ENCODE measurements at regions not wholly inside any gene's neighbourhood (a gene's known extent, or its start where the extent isn't known, plus 50 kb on each side); places are given as distances from the start of the nearest gene placed in this dataset.

GRCh38 chr4:58192217-58192616 is 1082.0 kb upstream of the IGFBP7 start:
- DNase-seq (no peak), ATAC-seq (ENCODE audit: low FRiP score in 2 of 2) (no peak)
- Histone ChIP-seq H3K9me3 (peaks cover 0 to 7% (median 0%) of the 10 kb centered on the region in 4 donors), H3K27ac (no peak overlapping the region), H3K4me3 (no peak overlapping the region), H3K4me1 (no peaks in the 10 kb centered on the region), H3K27me3 (no peaks in the 10 kb centered on the region), H3K36me3 (no peaks in the 10 kb centered on the region)
- TF ChIP-seq, protein P1, sequence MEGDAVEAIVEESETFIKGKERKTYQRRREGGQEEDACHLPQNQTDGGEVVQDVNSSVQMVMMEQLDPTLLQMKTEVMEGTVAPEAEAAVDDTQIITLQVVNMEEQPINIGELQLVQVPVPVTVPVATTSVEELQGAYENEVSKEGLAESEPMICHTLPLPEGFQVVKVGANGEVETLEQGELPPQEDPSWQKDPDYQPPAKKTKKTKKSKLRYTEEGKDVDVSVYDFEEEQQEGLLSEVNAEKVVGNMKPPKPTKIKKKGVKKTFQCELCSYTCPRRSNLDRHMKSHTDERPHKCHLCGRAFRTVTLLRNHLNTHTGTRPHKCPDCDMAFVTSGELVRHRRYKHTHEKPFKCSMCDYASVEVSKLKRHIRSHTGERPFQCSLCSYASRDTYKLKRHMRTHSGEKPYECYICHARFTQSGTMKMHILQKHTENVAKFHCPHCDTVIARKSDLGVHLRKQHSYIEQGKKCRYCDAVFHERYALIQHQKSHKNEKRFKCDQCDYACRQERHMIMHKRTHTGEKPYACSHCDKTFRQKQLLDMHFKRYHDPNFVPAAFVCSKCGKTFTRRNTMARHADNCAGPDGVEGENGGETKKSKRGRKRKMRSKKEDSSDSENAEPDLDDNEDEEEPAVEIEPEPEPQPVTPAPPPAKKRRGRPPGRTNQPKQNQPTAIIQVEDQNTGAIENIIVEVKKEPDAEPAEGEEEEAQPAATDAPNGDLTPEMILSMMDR (IDR thresholded peaks at IDR 0.05): no peak
- no peak for TF ChIP-seq POLR2AphosphoS5 (IDR thresholded peaks at IDR 0.05)
- TF ChIP-seq POLR2A (IDR thresholded peaks at IDR 0.05): no peak
- TF ChIP-seq EP300 (IDR thresholded peaks at IDR 0.05): no peak
- 67 to 75% methylated on average over 2 of the region's 2 CpGs for WGBS, 2 donors

- Histone ChIP-seq H3K9me3 (peaks cover 0 to 7% (median 0%) of the 10 kb centered on the region in 4 donors), H3K4me3 (no peak overlapping the region)
Measured at GRCh38 chr4:58191109-58191508, 1080.9 kb upstream of the IGFBP7 start.

GRCh38 chr4:58188316-58188715 is 1078.1 kb upstream of the IGFBP7 start:
- Histone ChIP-seq H3K36me3 (no peaks in the 10 kb centered on the region), H3K4me1 (no peaks in the 10 kb centered on the region), H3K27me3 (no peaks in the 10 kb centered on the region), H3K27ac (no peak overlapping the region), H3K4me3 (no peak overlapping the region), H3K9me3 (peaks cover 0 to 13% (median 0%) of the 10 kb centered on the region in 4 donors)
- 65 to 74% methylated on average over 4 of the region's 4 CpGs for WGBS, 2 donors
- ATAC-seq (ENCODE audit: low FRiP score in 2 of 2) (no peak), DNase-seq (no peak)
- TF ChIP-seq, protein P1 (IDR thresholded peaks at IDR 0.05): no peak
- no peak for TF ChIP-seq POLR2AphosphoS5 (IDR thresholded peaks at IDR 0.05)

More at GRCh38 chr4:58191109-58191508, 1080.9 kb upstream of the IGFBP7 start:
- no peaks in the 10 kb centered on the region for H3K27me3 ChIP-seq
- no peak for TF ChIP-seq POLR2A (IDR thresholded peaks at IDR 0.05)
- no peak for TF ChIP-seq EP300 (IDR thresholded peaks at IDR 0.05)
- TF ChIP-seq, protein P1 (IDR thresholded peaks at IDR 0.05): no peak
- no peak for TF ChIP-seq POLR2AphosphoS5 (IDR thresholded peaks at IDR 0.05)
- WGBS, 2 donors: 86 to 88% methylated on average over 5 of the region's 5 CpGs
- DNase-seq (no peak), ATAC-seq (ENCODE audit: low FRiP score in 2 of 2) (no peak)
- H3K27ac ChIP-seq: no peak overlapping the region
- H3K4me1 ChIP-seq: no peaks in the 10 kb centered on the region
- no peaks in the 10 kb centered on the region for H3K36me3 ChIP-seq

- ATAC-seq (ENCODE audit: low FRiP score in 2 of 2) (no peak), DNase-seq (no peak)
- 68 to 83% methylated on average over 2 of the region's 2 CpGs for WGBS, 2 donors
- Histone ChIP-seq H3K4me1 (no peaks in the 10 kb centered on the region), H3K27ac (no peak overlapping the region), H3K27me3 (no peaks in the 10 kb centered on the region), H3K4me3 (no peak overlapping the region), H3K9me3 (no peaks in the 10 kb centered on the region), H3K36me3 (no peaks in the 10 kb centered on the region)
- no peak for TF ChIP-seq POLR2A (IDR thresholded peaks at IDR 0.05)
- TF ChIP-seq, protein P1 (IDR thresholded peaks at IDR 0.05): no peak
- no peak for TF ChIP-seq POLR2AphosphoS5 (IDR thresholded peaks at IDR 0.05)
- no peak for TF ChIP-seq EP300 (IDR thresholded peaks at IDR 0.05)
Measured at GRCh38 chr4:58175024-58175423, 1064.8 kb upstream of the IGFBP7 start.

- H3K27ac ChIP-seq: no peak overlapping the region
- H3K4me3 ChIP-seq: no peak overlapping the region
- 64 to 74% methylated on average over 4 of the region's 4 CpGs for WGBS, 2 donors
- H3K36me3 ChIP-seq: no peaks in the 10 kb centered on the region
- no peak for ATAC-seq (ENCODE audit: low FRiP score in 2 of 2)
- H3K9me3 ChIP-seq: no peaks in the 10 kb centered on the region
- no peak for DNase-seq
- H3K4me1 ChIP-seq: no peaks in the 10 kb centered on the region
- TF ChIP-seq POLR2AphosphoS5 (IDR thresholded peaks at IDR 0.05): no peak
- no peak for TF ChIP-seq EP300 (IDR thresholded peaks at IDR 0.05)
- TF ChIP-seq, protein P1 (IDR thresholded peaks at IDR 0.05): no peak
- TF ChIP-seq POLR2A (IDR thresholded peaks at IDR 0.05): no peak
- H3K27me3 ChIP-seq: no peaks in the 10 kb centered on the region
Measured at GRCh38 chr4:58166490-58166889, 1056.3 kb upstream of the IGFBP7 start.
